HCT116 (cell line): ENCODE measurements at regions not wholly inside any gene's neighbourhood (a gene's known extent, or its start where the extent isn't known, plus 50 kb on each side); places are given as distances from the start of the nearest gene placed in this dataset.

Experiments
- ATAC-seq: fragments of 200-7000 bp; cut with Tn5 transposase; 2 replicates; pipeline ENCODE4 v1.9.1; 2020; ENCODE audit warnings: mild to moderate bottlenecking, moderate library complexity
- BruUV-seq: library from RNA; stranded (reverse); fragments of 400-500 nt; replicated peaks from 2 replicates; lab custom pipeline; 2021; lab: Mats Ljungman, UMichigan
- CTCF ChIA-PET: fragments of 300-600 bp; sonication (Branson Sonifier 250); formaldehyde crosslinking; loops from one replicate; lab custom pipeline; 2021; ENCODE audit warnings: antibody characterized with exemption; lab: Charles Lee
- POLR2A ChIA-PET: fragments of 300-600, 350-600 bp; sonication (Branson Sonifier 250); formaldehyde crosslinking; loops from one replicate; lab custom pipeline; 2021; ENCODE audit warnings: antibody characterized with exemption; lab: Charles Lee
- RAD21 ChIA-PET, 2 experiments: fragments of 300-600 bp; sonication (Branson Sonifier 250); formaldehyde crosslinking; loops; one replicate each; lab custom pipeline; 2023; ENCODE audit warnings: low total read pairs in 2 of 2; ENCODE audit not compliant: uncharacterized antibody in 2 of 2, unreplicated experiment in 2 of 2, low non-redundant PET in 1 of 2; lab: Charles Lee
- DNase-seq: peaks from one replicate; pipeline ENCODE4 v3.0.0-alpha.2; 2010; ENCODE audit warnings: low read depth, low spot score
- H2AFZ ChIP-seq: fragments of 200-600 bp; shearing (Covaris generic), sonication (generic); 2 replicates; pipeline ENCODE4 v1.6.1; 2017; ENCODE audit warnings: low read depth, mixed run types, mixed read lengths, antibody characterized with exemption, low read length; ENCODE audit not compliant: poor library complexity, severe bottlenecking
- H3K27ac ChIP-seq: 2 replicates; pipeline ENCODE4 v1.5.1; 2012; ENCODE audit warnings: low read depth, low read length
- H3K27me3 ChIP-seq: fragments of 200-600 bp; sonication (generic); 2 replicates; pipeline ENCODE4 v1.6.1; 2016; ENCODE audit warnings: mixed run types, low read length, mixed read lengths; ENCODE audit not compliant: insufficient read depth
- H3K36me3 ChIP-seq, 2 experiments: fragments of 200-500 bp in 1 of 2; fragments of 200-600 bp in 1 of 2; sonication (Bioruptor generic) in 1 of 2; sonication (generic) in 1 of 2; 2 replicates each; pipeline versions ENCODE4 v1.5.1 to v1.6.1; 2014 to 2016; ENCODE audit warnings: low read length in 2 of 2, inconsistent platforms in 1 of 2, mixed read lengths in 1 of 2, mixed run types in 1 of 2; ENCODE audit not compliant: insufficient read depth in 2 of 2, control insufficient read depth in 1 of 2
- H3K4me1 ChIP-seq, 2 experiments: fragments of 200-600 bp in 1 of 2; sonication (generic) in 1 of 2; 2 replicates each; pipeline versions ENCODE4 v1.5.1 to v1.6.1; 2012 to 2017; ENCODE audit warnings: low read length in 2 of 2, inconsistent platforms in 1 of 2, mild to moderate bottlenecking in 1 of 2, mixed read lengths in 1 of 2, mixed run types in 1 of 2, moderate library complexity in 1 of 2; ENCODE audit not compliant: insufficient read depth in 2 of 2, control insufficient read depth in 1 of 2
- H3K4me2 ChIP-seq: fragments of 200-600 bp; sonication (generic); 2 replicates; pipeline ENCODE4 v1.6.1; 2017; ENCODE audit warnings: mixed run types, low read length, mixed read lengths
- H3K4me3 ChIP-seq, 2 experiments: fragments of 200-600 bp in 1 of 2; sonication (generic) in 1 of 2; replicated peaks in 1 of 2; 2 replicates each; pipeline ENCODE4 v1.5.1; 2011 to 2016; ENCODE audit warnings: low read length in 2 of 2, control low read depth in 1 of 2, low read depth in 1 of 2, mild to moderate bottlenecking in 1 of 2, mixed read lengths in 1 of 2, mixed run types in 1 of 2
- H3K79me2 ChIP-seq: fragments of 200-600 bp; sonication (generic); 2 replicates; pipeline ENCODE4 v1.6.1; 2017; ENCODE audit warnings: mild to moderate bottlenecking, mixed run types, low read length, moderate library complexity, mixed read lengths; ENCODE audit not compliant: insufficient read depth
- H3K9ac ChIP-seq: fragments of 200-600 bp; sonication (generic); 2 replicates; pipeline ENCODE4 v1.6.1; 2016; ENCODE audit warnings: low read length, mixed read lengths
- H3K9me2 ChIP-seq: fragments of 200-600 bp; sonication (generic), shearing (Covaris generic); 2 replicates; pipeline ENCODE4 v1.6.1; 2017; ENCODE audit warnings: mixed run types, mild to moderate bottlenecking, moderate library complexity; ENCODE audit not compliant: insufficient read depth
- H3K9me3 ChIP-seq, 2 experiments: fragments of 200-500 bp in 1 of 2; fragments of 200-600 bp in 1 of 2; sonication (Bioruptor generic) in 1 of 2; sonication (generic) in 1 of 2; 2 replicates each; pipeline ENCODE4 v1.6.1; 2014 to 2017; ENCODE audit warnings: low read length in 2 of 2, mixed read lengths in 2 of 2, inconsistent platforms in 1 of 2, low read depth in 1 of 2, mild to moderate bottlenecking in 1 of 2, mixed run types in 1 of 2, moderate library complexity in 1 of 2; ENCODE audit not compliant: control insufficient read depth in 1 of 2, insufficient read depth in 1 of 2
- H4K20me1 ChIP-seq: fragments of 200-600 bp; sonication (generic), shearing (Covaris generic); 2 replicates; pipeline ENCODE4 v1.6.1; 2017; ENCODE audit warnings: mixed run types, mild to moderate bottlenecking, moderate library complexity; ENCODE audit not compliant: insufficient read depth
- CBX3 ChIP-seq: IDR thresholded peaks from 2 replicates; pipeline ENCODE4 v1.6.1; 2012; ENCODE audit warnings: low read depth
- ELF1 ChIP-seq: IDR thresholded peaks from 2 replicates; pipeline ENCODE4 v1.6.1; 2012; ENCODE audit warnings: low read depth, borderline replicate concordance
- FOSL1 ChIP-seq: IDR thresholded peaks from 2 replicates; pipeline ENCODE4 v1.6.1; 2012; ENCODE audit warnings: low read depth
- SIN3A ChIP-seq: IDR thresholded peaks from 2 replicates; pipeline ENCODE4 v1.6.1; 2012; ENCODE audit warnings: low read depth
- intact Hi-C: fragments of 100-400 bp; cut with micrococcal nuclease; formaldehyde crosslinking; loops from 2 replicates; pipeline ENCODE4 v1.10.0; 2022
- TF ChIP-seq, protein P1 (sequence below): IDR thresholded peaks from 2 replicates; pipeline ENCODE4 v1.6.1; 2012; ENCODE audit warnings: low read depth

DNA sequence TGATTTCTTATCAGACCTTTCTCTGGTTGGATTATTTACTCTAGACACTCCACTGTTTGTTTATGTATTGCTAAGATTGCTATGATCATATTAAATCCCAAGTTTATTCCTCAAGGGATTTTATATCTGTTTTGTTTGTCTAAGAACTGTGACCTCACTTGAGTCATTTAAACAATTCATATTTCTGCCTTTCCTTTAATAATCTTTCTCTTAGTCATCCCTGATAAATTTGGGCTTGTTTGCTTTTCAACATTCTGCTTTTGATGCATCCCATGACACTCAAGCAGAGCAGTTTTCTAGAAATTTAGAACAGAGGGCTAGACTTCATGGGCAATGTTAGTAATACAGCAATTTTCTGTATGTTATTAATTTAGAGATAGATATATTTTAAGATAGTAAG lies 231.6 kb upstream of the TNC start:
- no peaks in the 10 kb centered on the region for H3K79me2 ChIP-seq
- H3K9ac ChIP-seq = no peak overlapping the region
- H3K4me2 ChIP-seq = no peak overlapping the region
- no peaks in the 10 kb centered on the region for H3K4me1 ChIP-seq
- H2AFZ ChIP-seq = no peak overlapping the region
- H3K27me3 ChIP-seq = no peaks in the 10 kb centered on the region
- no peak overlapping the region for H3K4me3 ChIP-seq
- H3K9me3 ChIP-seq = no peaks in the 10 kb centered on the region
- POLR2A ChIA-PET = no interaction called here
- no peak for TF ChIP-seq FOSL1
- TF ChIP-seq, all 23 proteins: peak for 0
- RAD21 ChIA-PET = no interaction called here
- no peaks in the 10 kb centered on the region for H4K20me1 ChIP-seq
- no peak overlapping the region for H3K27ac ChIP-seq
- no peaks in the 10 kb centered on the region for H3K36me3 ChIP-seq
- 0 out of 2 replicates have a peak, but pooled peaks cover 3% of the 10 kb centered on the region for H3K9me2 ChIP-seq
- no TSS peak for BruUV-seq
- intact Hi-C loops = no loop called here
- CTCF ChIA-PET = no interaction called here
- DNase-seq (no peak), ATAC-seq (no peak)

- H3K9ac ChIP-seq = no peak overlapping the region
- no peak overlapping the region for H3K4me3 ChIP-seq
- H3K9me3 ChIP-seq = no peaks in the 10 kb centered on the region
- TF ChIP-seq, protein P1, sequence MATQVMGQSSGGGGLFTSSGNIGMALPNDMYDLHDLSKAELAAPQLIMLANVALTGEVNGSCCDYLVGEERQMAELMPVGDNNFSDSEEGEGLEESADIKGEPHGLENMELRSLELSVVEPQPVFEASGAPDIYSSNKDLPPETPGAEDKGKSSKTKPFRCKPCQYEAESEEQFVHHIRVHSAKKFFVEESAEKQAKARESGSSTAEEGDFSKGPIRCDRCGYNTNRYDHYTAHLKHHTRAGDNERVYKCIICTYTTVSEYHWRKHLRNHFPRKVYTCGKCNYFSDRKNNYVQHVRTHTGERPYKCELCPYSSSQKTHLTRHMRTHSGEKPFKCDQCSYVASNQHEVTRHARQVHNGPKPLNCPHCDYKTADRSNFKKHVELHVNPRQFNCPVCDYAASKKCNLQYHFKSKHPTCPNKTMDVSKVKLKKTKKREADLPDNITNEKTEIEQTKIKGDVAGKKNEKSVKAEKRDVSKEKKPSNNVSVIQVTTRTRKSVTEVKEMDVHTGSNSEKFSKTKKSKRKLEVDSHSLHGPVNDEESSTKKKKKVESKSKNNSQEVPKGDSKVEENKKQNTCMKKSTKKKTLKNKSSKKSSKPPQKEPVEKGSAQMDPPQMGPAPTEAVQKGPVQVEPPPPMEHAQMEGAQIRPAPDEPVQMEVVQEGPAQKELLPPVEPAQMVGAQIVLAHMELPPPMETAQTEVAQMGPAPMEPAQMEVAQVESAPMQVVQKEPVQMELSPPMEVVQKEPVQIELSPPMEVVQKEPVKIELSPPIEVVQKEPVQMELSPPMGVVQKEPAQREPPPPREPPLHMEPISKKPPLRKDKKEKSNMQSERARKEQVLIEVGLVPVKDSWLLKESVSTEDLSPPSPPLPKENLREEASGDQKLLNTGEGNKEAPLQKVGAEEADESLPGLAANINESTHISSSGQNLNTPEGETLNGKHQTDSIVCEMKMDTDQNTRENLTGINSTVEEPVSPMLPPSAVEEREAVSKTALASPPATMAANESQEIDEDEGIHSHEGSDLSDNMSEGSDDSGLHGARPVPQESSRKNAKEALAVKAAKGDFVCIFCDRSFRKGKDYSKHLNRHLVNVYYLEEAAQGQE = no peak
- TF ChIP-seq FOSL1 (no peak), SIN3A (no peak), ELF1 (no peak), CBX3 (no peak)
- H2AFZ ChIP-seq = no peak overlapping the region
- H3K9me2 ChIP-seq = 0 out of 2 replicates have a peak, but pooled peaks cover 3% of the 10 kb centered on the region
- BruUV-seq = no TSS peak
- H3K27me3 ChIP-seq = no peaks in the 10 kb centered on the region
- H3K4me2 ChIP-seq = no peak overlapping the region
- no peak for ATAC-seq
- ChIA-PET CTCF (no interaction called here), POLR2A (no interaction called here), RAD21 (no interaction called here)
- H3K4me1 ChIP-seq = no peaks in the 10 kb centered on the region
- H3K79me2 ChIP-seq = no peaks in the 10 kb centered on the region
- no peaks in the 10 kb centered on the region for H3K36me3 ChIP-seq
- H4K20me1 ChIP-seq = no peaks in the 10 kb centered on the region
- H3K27ac ChIP-seq = no peak overlapping the region
- DNase-seq = no peak
- intact Hi-C loops = no loop called here
Measured at GRCh38 chr9:115350548-115350947, 232.6 kb upstream of the TNC start.
